Lower leg skin (tissue), 3 donors: ENCODE measurements at regions not wholly inside any gene's neighbourhood (a gene's known extent, or its start where the extent isn't known, plus 50 kb on each side); places are given as distances from the start of the nearest gene placed in this dataset.

ENCODE experiments used
- POLR2A ChIP-seq, 2 donors: fragments of 450-650 bp; IDR thresholded peaks; one replicate each; pipeline ENCODE4 v1.6.1; 2016 to 2017; ENCODE audit warnings: antibody characterized with exemption in 2 of 2, mild to moderate bottlenecking in 1 of 2, moderate library complexity in 1 of 2
- TF ChIP-seq, protein P1 (sequence below), 3 donors: fragments of 450-650 bp; IDR thresholded peaks; one replicate each; pipeline ENCODE4 v1.5.1; 2016; ENCODE audit warnings: antibody characterized with exemption in 3 of 3, mild to moderate bottlenecking in 3 of 3, moderate library complexity in 2 of 3

- TF ChIP-seq POLR2A (IDR thresholded peaks at IDR 0.05): no peak
- TF ChIP-seq, protein P1, sequence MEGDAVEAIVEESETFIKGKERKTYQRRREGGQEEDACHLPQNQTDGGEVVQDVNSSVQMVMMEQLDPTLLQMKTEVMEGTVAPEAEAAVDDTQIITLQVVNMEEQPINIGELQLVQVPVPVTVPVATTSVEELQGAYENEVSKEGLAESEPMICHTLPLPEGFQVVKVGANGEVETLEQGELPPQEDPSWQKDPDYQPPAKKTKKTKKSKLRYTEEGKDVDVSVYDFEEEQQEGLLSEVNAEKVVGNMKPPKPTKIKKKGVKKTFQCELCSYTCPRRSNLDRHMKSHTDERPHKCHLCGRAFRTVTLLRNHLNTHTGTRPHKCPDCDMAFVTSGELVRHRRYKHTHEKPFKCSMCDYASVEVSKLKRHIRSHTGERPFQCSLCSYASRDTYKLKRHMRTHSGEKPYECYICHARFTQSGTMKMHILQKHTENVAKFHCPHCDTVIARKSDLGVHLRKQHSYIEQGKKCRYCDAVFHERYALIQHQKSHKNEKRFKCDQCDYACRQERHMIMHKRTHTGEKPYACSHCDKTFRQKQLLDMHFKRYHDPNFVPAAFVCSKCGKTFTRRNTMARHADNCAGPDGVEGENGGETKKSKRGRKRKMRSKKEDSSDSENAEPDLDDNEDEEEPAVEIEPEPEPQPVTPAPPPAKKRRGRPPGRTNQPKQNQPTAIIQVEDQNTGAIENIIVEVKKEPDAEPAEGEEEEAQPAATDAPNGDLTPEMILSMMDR (IDR thresholded peaks at IDR 0.05): no peak
Measured at GRCh38 chr3:67745296-67745695, 90.9 kb upstream of the SUCLG2 start.
